DOHH2 (cell line): ENCODE measurements at regions not wholly inside any gene's neighbourhood (a gene's known extent, or its start where the extent isn't known, plus 50 kb on each side); places are given as distances from the start of the nearest gene placed in this dataset.

Source experiments
- H3F3A ChIP-seq: fragments of 200-600 bp; sonication (generic), shearing (Covaris generic); 2 replicates; pipeline ENCODE4 v1.6.0; 2016; ENCODE audit warnings: antibody characterized with exemption, mild to moderate bottlenecking; ENCODE audit not compliant: control insufficient read depth, insufficient read depth
- H3K27ac ChIP-seq: fragments of 200-600 bp; sonication (generic); 2 replicates; pipeline ENCODE4 v1.5.1; 2014; ENCODE audit warnings: low read depth, mild to moderate bottlenecking, low read length, moderate library complexity
- H3K27me3 ChIP-seq: fragments of 200-600 bp; sonication (generic); 2 replicates; pipeline ENCODE4 v1.6.1; 2014; ENCODE audit warnings: mild to moderate bottlenecking, low read length, mixed read lengths; ENCODE audit not compliant: control insufficient read depth
- H3K36me3 ChIP-seq: fragments of 200-600 bp; sonication (generic); 2 replicates; pipeline ENCODE4 v1.6.1; 2014; ENCODE audit warnings: mild to moderate bottlenecking, low read length, moderate library complexity, mixed read lengths; ENCODE audit not compliant: control insufficient read depth
- H3K4me1 ChIP-seq: fragments of 200-600 bp; sonication (generic); 2 replicates; pipeline ENCODE4 v1.6.1; 2014; ENCODE audit warnings: mild to moderate bottlenecking, low read length, mixed read lengths; ENCODE audit not compliant: control insufficient read depth
- H3K4me2 ChIP-seq: fragments of 200-600 bp; sonication (generic); 2 replicates; pipeline ENCODE4 v1.6.0; 2014; ENCODE audit warnings: mild to moderate bottlenecking, low read length, moderate library complexity
- H3K4me3 ChIP-seq: fragments of 200-600 bp; sonication (generic); 2 replicates; pipeline ENCODE4 v1.5.1; 2014; ENCODE audit warnings: mild to moderate bottlenecking, low read length, mixed read lengths
- H3K79me2 ChIP-seq: fragments of 200-600 bp; sonication (generic); 2 replicates; pipeline ENCODE4 v1.6.1; 2014; ENCODE audit warnings: mild to moderate bottlenecking, low read length, mixed read lengths; ENCODE audit not compliant: control insufficient read depth
- H3K9me2 ChIP-seq: fragments of 200-600 bp; sonication (generic); replicated peaks from 2 replicates; pipeline ENCODE4 v1.6.1; 2014; ENCODE audit warnings: mild to moderate bottlenecking, low read length, mixed read lengths; ENCODE audit not compliant: control insufficient read depth
- H3K9me3 ChIP-seq: fragments of 200-600 bp; sonication (generic); 2 replicates; pipeline ENCODE4 v1.6.1; 2014; ENCODE audit warnings: antibody characterized with exemption, low read length, mixed read lengths; ENCODE audit not compliant: control insufficient read depth, insufficient read depth
- H4K20me1 ChIP-seq: fragments of 200-600 bp; sonication (generic); 2 replicates; pipeline ENCODE4 v1.6.0; 2014; ENCODE audit warnings: low read depth, mild to moderate bottlenecking, antibody characterized with exemption, low read length, moderate library complexity; ENCODE audit not compliant: control insufficient read depth, insufficient read depth
- EZH2phosphoT487 ChIP-seq: fragments of 200-600 bp; sonication (generic); IDR thresholded peaks from 2 replicates; pipeline ENCODE4 v1.6.1; 2017; ENCODE audit warnings: borderline replicate concordance, mild to moderate bottlenecking, antibody characterized with exemption, low read length, moderate library complexity, mixed read lengths
- TF ChIP-seq, protein P1 (sequence below): fragments of 200-600 bp; sonication (generic); IDR thresholded peaks from one replicate; pipeline ENCODE4 v1.5.1; 2014; ENCODE audit warnings: antibody characterized with exemption, mild to moderate bottlenecking, low read depth, low read length; ENCODE audit not compliant: poor library complexity, severe bottlenecking

DNA sequence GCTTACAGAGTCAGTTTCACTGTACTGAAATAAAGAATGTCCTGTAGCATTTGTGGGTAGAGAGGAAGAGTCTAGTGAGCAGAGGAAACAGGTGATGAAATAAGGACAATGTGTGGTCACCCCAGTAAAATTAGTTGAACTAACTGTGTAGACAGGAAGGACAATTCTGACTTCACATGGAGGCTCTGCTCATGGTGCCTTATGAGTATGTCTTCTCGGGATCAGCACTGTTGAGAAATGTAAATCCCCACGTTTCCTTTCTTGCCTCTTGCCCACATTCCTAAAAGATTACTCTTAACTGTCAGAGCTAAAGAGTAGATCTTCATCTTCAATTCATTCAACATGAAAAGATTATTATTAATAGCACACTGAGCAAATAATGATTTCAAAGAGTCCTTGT, 113.2 kb upstream of the FLRT2 start:
- no peaks in the 10 kb centered on the region for H4K20me1 ChIP-seq
- H3K36me3 ChIP-seq = no peaks in the 10 kb centered on the region
- TF ChIP-seq, protein P1, sequence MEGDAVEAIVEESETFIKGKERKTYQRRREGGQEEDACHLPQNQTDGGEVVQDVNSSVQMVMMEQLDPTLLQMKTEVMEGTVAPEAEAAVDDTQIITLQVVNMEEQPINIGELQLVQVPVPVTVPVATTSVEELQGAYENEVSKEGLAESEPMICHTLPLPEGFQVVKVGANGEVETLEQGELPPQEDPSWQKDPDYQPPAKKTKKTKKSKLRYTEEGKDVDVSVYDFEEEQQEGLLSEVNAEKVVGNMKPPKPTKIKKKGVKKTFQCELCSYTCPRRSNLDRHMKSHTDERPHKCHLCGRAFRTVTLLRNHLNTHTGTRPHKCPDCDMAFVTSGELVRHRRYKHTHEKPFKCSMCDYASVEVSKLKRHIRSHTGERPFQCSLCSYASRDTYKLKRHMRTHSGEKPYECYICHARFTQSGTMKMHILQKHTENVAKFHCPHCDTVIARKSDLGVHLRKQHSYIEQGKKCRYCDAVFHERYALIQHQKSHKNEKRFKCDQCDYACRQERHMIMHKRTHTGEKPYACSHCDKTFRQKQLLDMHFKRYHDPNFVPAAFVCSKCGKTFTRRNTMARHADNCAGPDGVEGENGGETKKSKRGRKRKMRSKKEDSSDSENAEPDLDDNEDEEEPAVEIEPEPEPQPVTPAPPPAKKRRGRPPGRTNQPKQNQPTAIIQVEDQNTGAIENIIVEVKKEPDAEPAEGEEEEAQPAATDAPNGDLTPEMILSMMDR = no peak
- no peak for TF ChIP-seq EZH2phosphoT487
- no peak overlapping the region for H3K4me3 ChIP-seq
- no peaks in the 10 kb centered on the region; the same call in 1 of the 2 replicates for H3K9me2 ChIP-seq
- no peak overlapping the region for H3K27ac ChIP-seq
- no peaks in the 10 kb centered on the region for H3K79me2 ChIP-seq
- H3K4me2 ChIP-seq = no peak overlapping the region
- no peaks in the 10 kb centered on the region for H3K9me3 ChIP-seq
- H3F3A ChIP-seq = no peaks in the 10 kb centered on the region
- H3K4me1 ChIP-seq = no peaks in the 10 kb centered on the region
- no peaks in the 10 kb centered on the region for H3K27me3 ChIP-seq

DNA sequence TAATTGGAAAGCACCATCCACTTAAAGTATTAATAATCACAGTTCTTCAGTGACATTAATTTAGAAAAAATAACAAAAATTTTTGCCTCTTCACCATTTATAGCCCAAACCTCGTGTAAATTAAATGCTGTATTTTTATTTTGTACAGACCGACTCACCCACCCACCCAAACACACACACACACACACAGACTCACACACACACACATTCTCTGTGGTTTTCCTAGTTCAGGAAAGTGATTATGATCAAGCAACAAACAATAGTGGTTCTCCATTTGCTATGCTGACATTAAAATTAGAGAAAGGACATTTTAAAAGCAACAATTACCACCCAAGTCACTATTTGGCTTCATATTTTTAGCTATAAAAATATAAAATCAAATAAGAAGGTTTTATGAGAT, 112.5 kb upstream of the FLRT2 start:
- Histone ChIP-seq H3K4me1 (no peaks in the 10 kb centered on the region), H3F3A (no peaks in the 10 kb centered on the region), H3K27me3 (no peaks in the 10 kb centered on the region), H3K9me2 (no peaks in the 10 kb centered on the region; the same call in 1 of the 2 replicates), H4K20me1 (no peaks in the 10 kb centered on the region), H3K4me2 (no peak overlapping the region), H3K9me3 (no peaks in the 10 kb centered on the region), H3K79me2 (no peaks in the 10 kb centered on the region), H3K27ac (no peak overlapping the region), H3K4me3 (no peak overlapping the region), H3K36me3 (no peaks in the 10 kb centered on the region)
- no peak for TF ChIP-seq EZH2phosphoT487
- TF ChIP-seq, protein P1 = no peak

DNA sequence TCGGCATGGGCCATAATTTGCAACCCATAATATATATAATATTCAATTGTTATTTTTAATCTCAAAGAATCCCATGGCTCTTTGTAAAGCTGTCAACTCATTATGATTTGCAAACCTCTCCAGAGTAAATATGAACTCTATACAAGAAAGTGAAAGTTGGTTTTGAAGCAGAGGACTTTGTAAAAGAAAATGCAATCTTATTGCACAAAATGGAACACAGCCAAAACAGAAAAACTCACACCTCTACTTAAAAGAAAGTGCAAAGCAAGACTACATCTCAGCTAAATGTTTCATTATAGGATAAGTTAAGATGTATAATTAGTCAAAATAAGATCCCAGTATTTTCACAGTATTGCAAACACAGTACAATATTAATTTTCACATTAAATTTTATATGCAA, 111.2 kb upstream of the FLRT2 start:
- Histone ChIP-seq H3K4me2 (no peak overlapping the region), H3K27me3 (no peaks in the 10 kb centered on the region), H3K4me3 (no peak overlapping the region), H3K9me3 (no peaks in the 10 kb centered on the region), H3K79me2 (no peaks in the 10 kb centered on the region), H3K27ac (no peak overlapping the region), H3K36me3 (no peaks in the 10 kb centered on the region), H4K20me1 (no peaks in the 10 kb centered on the region), H3K9me2 (no peaks in the 10 kb centered on the region; the same call in 1 of the 2 replicates), H3K4me1 (no peaks in the 10 kb centered on the region), H3F3A (no peaks in the 10 kb centered on the region)
- TF ChIP-seq, protein P1 = no peak
- TF ChIP-seq EZH2phosphoT487 = no peak

DNA sequence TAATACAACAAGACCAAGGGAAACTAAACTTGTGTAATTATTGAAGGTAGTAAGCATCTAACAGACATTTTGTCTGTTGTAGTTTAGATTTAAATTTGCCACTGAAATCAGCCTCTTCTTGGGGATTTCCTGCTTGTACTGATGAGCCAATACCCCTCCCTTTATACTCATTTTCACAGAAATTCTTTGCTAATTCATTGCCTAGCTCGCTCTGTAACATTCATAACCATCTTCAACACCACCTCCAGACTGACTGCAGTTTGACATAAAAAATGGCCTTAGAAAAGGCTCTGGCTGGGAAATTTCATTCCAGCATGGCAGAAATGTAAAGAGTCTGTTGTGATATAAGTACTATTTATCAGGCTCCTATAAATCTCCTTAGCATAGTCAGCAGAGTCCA, 109.7 kb upstream of the FLRT2 start:
- TF ChIP-seq EZH2phosphoT487 = no peak
- TF ChIP-seq, protein P1 = no peak
- Histone ChIP-seq H3K4me3 (no peak overlapping the region), H3K9me2 (no peaks in the 10 kb centered on the region; the same call in 1 of the 2 replicates), H3K27me3 (no peaks in the 10 kb centered on the region), H3F3A (no peaks in the 10 kb centered on the region), H4K20me1 (no peaks in the 10 kb centered on the region), H3K36me3 (no peaks in the 10 kb centered on the region), H3K27ac (no peak overlapping the region), H3K4me1 (no peaks in the 10 kb centered on the region), H3K4me2 (no peak overlapping the region), H3K79me2 (no peaks in the 10 kb centered on the region), H3K9me3 (no peaks in the 10 kb centered on the region)
